Loucy (cell line): ENCODE measurements at regions not wholly inside any gene's neighbourhood (a gene's known extent, or its start where the extent isn't known, plus 50 kb on each side); places are given as distances from the start of the nearest gene placed in this dataset.

Source experiments
- H2AFZ ChIP-seq: fragments of 200-600 bp; sonication (generic); 2 replicates; pipeline ENCODE4 v1.6.0; 2016; ENCODE audit warnings: antibody characterized with exemption, mild to moderate bottlenecking, low read length, moderate library complexity
- H3F3A ChIP-seq: fragments of 200-600 bp; 2 replicates; pipeline ENCODE4 v1.6.0; 2016; ENCODE audit warnings: antibody characterized with exemption, low read depth, mild to moderate bottlenecking
- H3K27me3 ChIP-seq: fragments of 200-600 bp; sonication (generic); 2 replicates; pipeline ENCODE4 v1.6.1; 2014; ENCODE audit warnings: low read length, mild to moderate bottlenecking; ENCODE audit not compliant: insufficient read depth, poor library complexity, severe bottlenecking
- H3K36me3 ChIP-seq: fragments of 200-600 bp; sonication (generic); 2 replicates; pipeline ENCODE4 v1.6.1; 2016; ENCODE audit warnings: low read length; ENCODE audit not compliant: insufficient read depth
- H3K4me1 ChIP-seq: fragments of 200-600 bp; sonication (generic); 2 replicates; pipeline ENCODE4 v1.5.1; 2014; ENCODE audit warnings: low read length, mild to moderate bottlenecking; ENCODE audit not compliant: insufficient read depth, poor library complexity, severe bottlenecking
- H3K4me2 ChIP-seq: fragments of 200-600 bp; sonication (generic); 2 replicates; pipeline ENCODE4 v1.6.0; 2014; ENCODE audit warnings: antibody characterized with exemption, low read length, low read depth, mild to moderate bottlenecking; ENCODE audit not compliant: poor library complexity, severe bottlenecking
- H3K4me3 ChIP-seq: fragments of 200-600 bp; sonication (generic); 2 replicates; pipeline ENCODE4 v1.5.1; 2014; ENCODE audit warnings: low read length, mild to moderate bottlenecking, mixed read lengths; ENCODE audit not compliant: poor library complexity, severe bottlenecking
- H3K79me2 ChIP-seq: fragments of 200-600 bp; sonication (generic); 2 replicates; pipeline ENCODE4 v1.6.1; 2014; ENCODE audit warnings: low read length; ENCODE audit not compliant: insufficient read depth
- H3K9ac ChIP-seq: fragments of 200-600 bp; sonication (generic); 2 replicates; pipeline ENCODE4 v1.6.0; 2014; ENCODE audit warnings: mild to moderate bottlenecking, low read depth, low read length, moderate library complexity; ENCODE audit not compliant: poor library complexity, severe bottlenecking
- H3K9me2 ChIP-seq: fragments of 200-600 bp; sonication (generic); replicated peaks from 2 replicates; pipeline ENCODE4 v1.6.1; 2016; ENCODE audit warnings: low read depth, low read length, mixed read lengths
- H3K9me3 ChIP-seq: fragments of 200-600 bp; sonication (generic); 2 replicates; pipeline ENCODE4 v1.6.1; 2014; ENCODE audit warnings: mild to moderate bottlenecking, antibody characterized with exemption, low read length, low read depth; ENCODE audit not compliant: insufficient read depth
- H4K20me1 ChIP-seq: fragments of 200-600 bp; sonication (generic); 2 replicates; pipeline ENCODE4 v1.6.0; 2014; ENCODE audit warnings: antibody characterized with exemption, low read length, mild to moderate bottlenecking; ENCODE audit not compliant: insufficient read depth, poor library complexity, severe bottlenecking
- CTCF ChIP-seq: fragments of 200-600 bp; sonication (generic); conservative IDR thresholded peaks from 2 replicates; pipeline ENCODE4 v1.5.1; 2014; ENCODE audit warnings: mild to moderate bottlenecking, antibody characterized with exemption, low read length
- EZH2phosphoT487 ChIP-seq: fragments of 200-600 bp; IDR thresholded peaks from 2 replicates; pipeline ENCODE4 v1.6.1; 2018; ENCODE audit warnings: antibody characterized with exemption, mild to moderate bottlenecking, moderate library complexity, borderline replicate concordance

- no peak for TF ChIP-seq EZH2phosphoT487
- Histone ChIP-seq H3K4me3 (no peak overlapping the region), H2AFZ (no peak overlapping the region), H3K36me3 (no peaks in the 10 kb centered on the region), H3K9me2 (no peaks in the 10 kb centered on the region), H3K4me2 (no peak overlapping the region), H3F3A (no peaks in the 10 kb centered on the region), H3K9ac (no peak overlapping the region), H4K20me1 (no peaks in the 10 kb centered on the region), H3K9me3 (no peaks in the 10 kb centered on the region), H3K4me1 (no peaks in the 10 kb centered on the region), H3K27me3 (no peaks in the 10 kb centered on the region), H3K79me2 (no peaks in the 10 kb centered on the region)
Observed at GRCh38 chr5:116724971-116725370, 150.3 kb upstream of the SEMA6A start.

DNA sequence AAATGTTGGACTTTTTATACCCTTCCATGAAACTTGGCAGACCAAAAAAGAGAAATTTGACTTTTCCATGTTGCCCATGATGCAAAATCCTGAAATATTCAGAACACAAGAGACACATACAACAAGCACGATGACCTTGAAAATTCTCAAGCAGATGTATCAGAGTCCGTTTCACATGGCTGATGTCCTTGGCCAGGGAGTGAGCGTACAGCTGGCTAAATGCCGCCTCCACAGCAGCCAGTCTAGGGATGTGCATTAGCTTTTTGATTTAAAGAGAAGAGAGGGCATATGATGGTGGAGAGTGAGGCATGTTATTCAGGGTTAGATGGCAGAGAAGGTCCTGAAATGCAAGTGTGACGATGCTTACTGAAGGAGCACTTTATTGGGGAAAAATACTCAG is 148.0 kb upstream of the SEMA6A start:
- Histone ChIP-seq H3F3A (no peaks in the 10 kb centered on the region), H3K9ac (no peak overlapping the region), H3K9me3 (no peaks in the 10 kb centered on the region), H3K36me3 (no peaks in the 10 kb centered on the region), H3K4me2 (no peak overlapping the region), H4K20me1 (no peaks in the 10 kb centered on the region), H3K4me3 (no peak overlapping the region), H3K27me3 (no peaks in the 10 kb centered on the region), H2AFZ (no peak overlapping the region), H3K4me1 (no peaks in the 10 kb centered on the region), H3K79me2 (no peaks in the 10 kb centered on the region), H3K9me2 (no peaks in the 10 kb centered on the region)
- TF ChIP-seq CTCF, result no peak
- TF ChIP-seq EZH2phosphoT487, result no peak

- no peaks in the 10 kb centered on the region for H4K20me1 ChIP-seq
- no peaks in the 10 kb centered on the region for H3K9me2 ChIP-seq
- no peaks in the 10 kb centered on the region for H3K9me3 ChIP-seq
- no peak overlapping the region for H3K4me2 ChIP-seq
- no peak overlapping the region for H3K4me3 ChIP-seq
- no peaks in the 10 kb centered on the region for H3K36me3 ChIP-seq
- H3K27me3 ChIP-seq, result no peaks in the 10 kb centered on the region
- TF ChIP-seq EZH2phosphoT487 (no peak), CTCF (no peak)
- H3F3A ChIP-seq, result no peaks in the 10 kb centered on the region
- H2AFZ ChIP-seq, result no peak overlapping the region
- no peak overlapping the region for H3K9ac ChIP-seq
- no peaks in the 10 kb centered on the region for H3K4me1 ChIP-seq
- H3K79me2 ChIP-seq, result no peaks in the 10 kb centered on the region
Observed at GRCh38 chr5:116719106-116719505, 144.5 kb upstream of the SEMA6A start.

- Histone ChIP-seq H3K36me3 (no peaks in the 10 kb centered on the region), H3K4me3 (no peak overlapping the region), H4K20me1 (no peaks in the 10 kb centered on the region), H3K9me3 (no peaks in the 10 kb centered on the region), H3K4me1 (no peaks in the 10 kb centered on the region), H3K4me2 (no peak overlapping the region), H3K79me2 (no peaks in the 10 kb centered on the region), H3K27me3 (no peaks in the 10 kb centered on the region), H3K9me2 (no peaks in the 10 kb centered on the region), H3F3A (no peaks in the 10 kb centered on the region), H2AFZ (no peak overlapping the region), H3K9ac (no peak overlapping the region)
- TF ChIP-seq EZH2phosphoT487, result no peak
- no peak for TF ChIP-seq CTCF
Observed at GRCh38 chr5:116718317-116718716, 143.7 kb upstream of the SEMA6A start.
